MM.1S (cell line): ENCODE measurements at regions not wholly inside any gene's neighbourhood (a gene's known extent, or its start where the extent isn't known, plus 50 kb on each side); places are given as distances from the start of the nearest gene placed in this dataset.

ENCODE experiments used
- DNase-seq: peaks from one replicate; pipeline ENCODE4 v3.0.0-alpha.2; 2015
- H2AFZ ChIP-seq: fragments of 300-600 bp; sonication (generic); 2 replicates; pipeline ENCODE4 v1.6.0; 2016; ENCODE audit warnings: antibody characterized with exemption, low read length
- H3F3A ChIP-seq: fragments of 300-600 bp; sonication (generic); 2 replicates; pipeline ENCODE4 v1.6.1; 2016; ENCODE audit warnings: mild to moderate bottlenecking, antibody characterized with exemption, low read length, moderate library complexity, mixed read lengths; ENCODE audit not compliant: insufficient read depth
- H3K27ac ChIP-seq: fragments of 300-600 bp; sonication (generic); 2 replicates; pipeline ENCODE4 v1.5.1; 2016; ENCODE audit warnings: mild to moderate bottlenecking, low read length
- H3K27me3 ChIP-seq: fragments of 300-600 bp; sonication (generic); replicated peaks from 2 replicates; pipeline ENCODE4 v1.6.0; 2016; ENCODE audit warnings: low read length; ENCODE audit not compliant: insufficient read depth
- H3K36me3 ChIP-seq: fragments of 300-600 bp; sonication (generic); replicated peaks from 2 replicates; pipeline ENCODE4 v1.6.1; 2016; ENCODE audit warnings: mild to moderate bottlenecking, low read length, mixed read lengths; ENCODE audit not compliant: insufficient read depth
- H3K4me1 ChIP-seq: fragments of 300-600 bp; sonication (generic); 2 replicates; pipeline ENCODE4 v1.6.1; 2016; ENCODE audit warnings: low read length, mixed read lengths
- H3K4me2 ChIP-seq: fragments of 300-600 bp; sonication (generic); 2 replicates; pipeline ENCODE4 v1.6.0; 2016; ENCODE audit warnings: low read depth, low read length
- H3K4me3 ChIP-seq: fragments of 300-600 bp; sonication (generic); 2 replicates; pipeline ENCODE4 v1.5.1; 2016; ENCODE audit warnings: low read length, mixed read lengths
- H3K79me2 ChIP-seq: fragments of 300-600 bp; sonication (generic); 2 replicates; pipeline ENCODE4 v1.6.1; 2016; ENCODE audit warnings: mixed run types, low read length, mixed read lengths
- H3K9ac ChIP-seq: fragments of 300-600 bp; sonication (generic); 2 replicates; pipeline ENCODE4 v1.6.1; 2016; ENCODE audit warnings: low read length, mixed read lengths
- H3K9me2 ChIP-seq: fragments of 300-600 bp; sonication (generic); replicated peaks from 2 replicates; pipeline ENCODE4 v1.6.1; 2016; ENCODE audit warnings: mild to moderate bottlenecking, low read length, mixed read lengths; ENCODE audit not compliant: insufficient read depth
- H3K9me3 ChIP-seq: fragments of 300-600 bp; sonication (generic); replicated peaks from 2 replicates; pipeline ENCODE4 v1.6.1; 2016; ENCODE audit warnings: mild to moderate bottlenecking, low read length, mixed read lengths; ENCODE audit not compliant: insufficient read depth
- H4K20me1 ChIP-seq: fragments of 300-600 bp; sonication (generic); 2 replicates; pipeline ENCODE4 v1.6.1; 2016; ENCODE audit warnings: mild to moderate bottlenecking, low read length, moderate library complexity, mixed read lengths; ENCODE audit not compliant: insufficient read depth
- EZH2 ChIP-seq: fragments of 300-600 bp; sonication (generic); optimal IDR thresholded peaks from 2 replicates; pipeline ENCODE3; 2017; ENCODE audit warnings: low read depth, mild to moderate bottlenecking, antibody characterized with exemption, low read length, mixed read lengths
- EZH2phosphoT487 ChIP-seq: fragments of 300-600 bp; sonication (generic); IDR thresholded peaks from 2 replicates; pipeline ENCODE4 v1.6.1; 2018; ENCODE audit warnings: antibody characterized with exemption, low read length
- TF ChIP-seq, protein P1 (sequence below): fragments of 300-600 bp; sonication (generic); IDR thresholded peaks from 2 replicates; pipeline ENCODE4 v1.5.1; 2016; ENCODE audit warnings: antibody characterized with exemption, low read length, mixed read lengths

DNA sequence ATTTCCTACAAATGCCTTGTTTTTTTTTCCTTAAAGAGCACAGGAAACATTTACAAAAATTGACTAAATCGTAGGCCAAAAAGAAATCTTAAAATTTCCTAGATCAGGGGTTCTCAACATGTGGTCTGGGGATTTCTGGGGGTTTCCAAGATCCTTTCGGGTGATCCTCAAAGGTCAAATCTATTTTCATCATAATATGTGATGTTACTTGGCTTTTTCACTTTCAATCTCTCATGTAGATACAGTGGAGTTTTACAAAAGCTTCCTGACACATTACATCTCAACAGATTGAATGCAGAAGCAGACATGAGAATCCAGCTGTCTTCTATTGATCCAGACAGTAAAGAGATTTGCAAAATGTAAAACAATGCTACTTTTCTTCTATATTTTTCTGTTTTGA, 497.3 kb downstream of the INHBA start:
- Histone ChIP-seq H3K79me2 (no peaks in the 10 kb centered on the region), H3F3A (peaks cover 15% of the 10 kb centered on the region), H3K9me3 (no peaks in the 10 kb centered on the region), H3K27ac (peak overlapping the region; percentile 40; the same call in 1 of the 2 replicates), H3K4me2 (peak overlapping the region; percentile 47), H3K27me3 (no peaks in the 10 kb centered on the region), H3K36me3 (no peaks in the 10 kb centered on the region), H3K4me3 (no peak overlapping the region), H3K4me1 (peaks cover 14% of the 10 kb centered on the region), H2AFZ (no peak overlapping the region), H3K9me2 (no peaks in the 10 kb centered on the region), H3K9ac (no peak overlapping the region), H4K20me1 (no peaks in the 10 kb centered on the region)
- TF ChIP-seq EZH2: no peak
- TF ChIP-seq, protein P1, sequence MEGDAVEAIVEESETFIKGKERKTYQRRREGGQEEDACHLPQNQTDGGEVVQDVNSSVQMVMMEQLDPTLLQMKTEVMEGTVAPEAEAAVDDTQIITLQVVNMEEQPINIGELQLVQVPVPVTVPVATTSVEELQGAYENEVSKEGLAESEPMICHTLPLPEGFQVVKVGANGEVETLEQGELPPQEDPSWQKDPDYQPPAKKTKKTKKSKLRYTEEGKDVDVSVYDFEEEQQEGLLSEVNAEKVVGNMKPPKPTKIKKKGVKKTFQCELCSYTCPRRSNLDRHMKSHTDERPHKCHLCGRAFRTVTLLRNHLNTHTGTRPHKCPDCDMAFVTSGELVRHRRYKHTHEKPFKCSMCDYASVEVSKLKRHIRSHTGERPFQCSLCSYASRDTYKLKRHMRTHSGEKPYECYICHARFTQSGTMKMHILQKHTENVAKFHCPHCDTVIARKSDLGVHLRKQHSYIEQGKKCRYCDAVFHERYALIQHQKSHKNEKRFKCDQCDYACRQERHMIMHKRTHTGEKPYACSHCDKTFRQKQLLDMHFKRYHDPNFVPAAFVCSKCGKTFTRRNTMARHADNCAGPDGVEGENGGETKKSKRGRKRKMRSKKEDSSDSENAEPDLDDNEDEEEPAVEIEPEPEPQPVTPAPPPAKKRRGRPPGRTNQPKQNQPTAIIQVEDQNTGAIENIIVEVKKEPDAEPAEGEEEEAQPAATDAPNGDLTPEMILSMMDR: no peak
- DNase-seq: peak; percentile 69

DNA sequence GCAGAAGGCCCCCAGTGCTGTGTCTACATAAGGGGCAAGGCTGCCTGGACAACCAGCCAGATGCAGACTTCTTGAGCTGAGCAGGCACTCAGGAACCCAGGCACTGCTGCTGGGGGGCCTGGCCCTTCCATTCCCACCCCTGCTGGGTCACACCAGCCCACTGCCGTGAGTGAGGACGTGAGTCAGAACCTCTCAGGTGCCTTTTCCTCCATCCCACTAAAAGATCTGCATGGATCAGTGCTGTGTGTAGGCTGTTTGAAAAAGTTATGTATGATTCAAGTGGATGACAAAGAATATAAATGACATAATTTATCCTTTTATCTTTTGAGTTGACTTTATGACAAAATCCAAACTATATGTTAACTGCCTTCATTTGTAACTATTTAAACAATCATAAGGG, 499.3 kb downstream of the INHBA start:
- no peaks in the 10 kb centered on the region for H3K27me3 ChIP-seq
- H3K4me2 ChIP-seq: no peak overlapping the region
- H3K36me3 ChIP-seq: no peaks in the 10 kb centered on the region
- no peaks in the 10 kb centered on the region for H3K79me2 ChIP-seq
- peaks cover 14% of the 10 kb centered on the region for H3K4me1 ChIP-seq
- DNase-seq: no peak
- H2AFZ ChIP-seq: no peak overlapping the region
- no peaks in the 10 kb centered on the region for H3K9me2 ChIP-seq
- no peak overlapping the region for H3K4me3 ChIP-seq
- H3K27ac ChIP-seq: no peak overlapping the region
- H3K9ac ChIP-seq: no peak overlapping the region
- H3F3A ChIP-seq: peaks cover 15% of the 10 kb centered on the region
- H4K20me1 ChIP-seq: no peaks in the 10 kb centered on the region
- H3K9me3 ChIP-seq: no peaks in the 10 kb centered on the region
- TF ChIP-seq EZH2phosphoT487 (no peak), EZH2 (no peak)
- TF ChIP-seq, protein P1: no peak

DNA sequence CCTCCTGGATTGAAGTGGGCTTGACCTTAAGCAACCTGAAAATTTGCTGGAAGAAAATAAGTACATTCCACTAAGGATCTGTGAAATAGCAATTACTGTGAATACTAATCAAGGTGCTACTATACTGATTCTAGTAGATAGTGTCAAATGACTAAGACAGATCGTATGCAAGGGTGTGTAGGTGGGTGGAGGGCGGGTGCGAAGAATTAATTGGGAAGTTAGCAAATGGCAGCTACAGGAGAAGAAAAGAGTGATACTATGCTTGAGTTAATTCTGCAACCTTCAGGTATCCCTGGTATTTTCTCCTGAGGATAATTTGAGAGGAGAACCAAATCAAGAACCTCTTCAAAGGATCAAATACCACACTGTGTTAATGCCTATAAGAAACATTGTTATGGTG, 501.9 kb downstream of the INHBA start:
- Histone ChIP-seq H3K4me1 (peaks cover 2% of the 10 kb centered on the region; the same call in 1 of the 2 replicates), H3K79me2 (no peaks in the 10 kb centered on the region), H3K9me2 (no peaks in the 10 kb centered on the region), H2AFZ (no peak overlapping the region), H3K36me3 (no peaks in the 10 kb centered on the region), H3K9ac (no peak overlapping the region), H3K27ac (no peak overlapping the region), H3K9me3 (no peaks in the 10 kb centered on the region), H4K20me1 (no peaks in the 10 kb centered on the region), H3K4me2 (no peak overlapping the region), H3K4me3 (no peak overlapping the region), H3F3A (peaks cover 8% of the 10 kb centered on the region), H3K27me3 (no peaks in the 10 kb centered on the region)
- TF ChIP-seq, protein P1: no peak
- no peak for TF ChIP-seq EZH2
- no peak for TF ChIP-seq EZH2phosphoT487
- no peak for DNase-seq
